IPS-18a (cell line): ENCODE measurements at regions not wholly inside any gene's neighbourhood (a gene's known extent, or its start where the extent isn't known, plus 50 kb on each side); places are given as distances from the start of the nearest gene placed in this dataset.
"Not testable (repeated sequence)": the region's sequence is repeated elsewhere in the genome, so short reads cannot be mapped to it uniquely, and the experiment has no call there.

Experiments used
- H3K27ac ChIP-seq: one replicate; pipeline ENCODE4 v1.5.1; 2013; ENCODE audit warnings: low read length
- H3K27me3 ChIP-seq: one replicate; pipeline ENCODE4 v1.6.1; 2013; ENCODE audit warnings: mild to moderate bottlenecking, low read length; ENCODE audit not compliant: control insufficient read depth, insufficient read depth
- H3K36me3 ChIP-seq: one replicate; pipeline ENCODE4 v1.6.1; 2013; ENCODE audit warnings: low read depth, low read length; ENCODE audit not compliant: control insufficient read depth
- H3K4me1 ChIP-seq: one replicate; pipeline ENCODE4 v1.6.1; 2013; ENCODE audit warnings: low read depth, low read length; ENCODE audit not compliant: control insufficient read depth
- H3K4me3 ChIP-seq: one replicate; pipeline ENCODE4 v1.5.1; 2013; ENCODE audit warnings: low read length
- H3K9ac ChIP-seq: one replicate; pipeline ENCODE4 v1.6.1; 2013; ENCODE audit warnings: mild to moderate bottlenecking, low read length, moderate library complexity
- H3K9me3 ChIP-seq: one replicate; pipeline ENCODE4 v1.6.1; 2013; ENCODE audit warnings: low read depth, low read length; ENCODE audit not compliant: control insufficient read depth

DNA sequence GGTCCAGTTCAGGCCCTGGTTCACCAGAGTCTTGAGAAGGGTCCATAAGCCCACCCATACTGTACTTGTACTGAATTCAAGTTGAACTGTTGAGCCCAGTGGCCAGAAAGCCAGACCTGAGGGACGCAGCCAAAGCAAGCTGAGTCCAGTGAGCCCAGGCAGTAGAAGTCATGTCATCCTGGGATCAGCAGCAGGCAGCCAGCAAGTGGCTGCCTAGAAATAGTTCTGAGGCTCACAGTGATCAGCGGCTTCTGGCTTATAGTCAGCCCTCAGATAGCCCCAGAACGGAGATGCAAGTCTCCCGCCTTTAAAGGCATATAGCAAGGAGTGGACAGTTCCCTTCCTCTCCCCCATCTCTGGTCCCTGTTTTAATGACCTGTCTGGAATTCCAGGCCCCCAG is 347.1 kb downstream of the FBXW7 start:
- no peak overlapping the region for H3K27ac ChIP-seq
- no peaks in the 10 kb centered on the region for H3K9me3 ChIP-seq

DNA sequence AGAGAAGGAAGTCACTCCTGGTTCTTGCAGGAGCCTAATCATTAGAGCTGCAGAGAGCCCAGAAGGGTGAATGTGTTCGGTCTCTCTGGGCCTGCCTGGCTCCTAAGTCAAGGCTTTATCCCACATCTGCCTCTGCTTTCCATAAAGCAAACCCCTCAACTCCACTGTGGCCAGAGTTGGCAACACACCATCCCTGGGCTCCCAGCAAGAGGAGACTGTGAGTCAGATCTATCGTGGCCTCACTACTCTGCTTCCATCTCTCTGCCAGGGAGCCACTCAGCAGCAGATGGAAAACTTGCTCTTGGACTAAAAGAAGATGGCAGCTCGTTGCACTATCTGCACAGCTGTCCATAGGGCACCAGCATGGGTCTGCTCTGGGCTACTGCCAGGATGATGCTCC is 348.2 kb downstream of the FBXW7 start:
- no peak overlapping the region for H3K27ac ChIP-seq
- H3K36me3 ChIP-seq: no peaks in the 10 kb centered on the region
- H3K9ac ChIP-seq: no peak overlapping the region
- H3K4me1 ChIP-seq: no peaks in the 10 kb centered on the region
- H3K9me3 ChIP-seq: no peaks in the 10 kb centered on the region
- no peaks in the 10 kb centered on the region for H3K27me3 ChIP-seq
- no peak overlapping the region for H3K4me3 ChIP-seq

More for the DNA sequence above, 347.1 kb downstream of the FBXW7 start:
- no peak overlapping the region for H3K9ac ChIP-seq
- no peaks in the 10 kb centered on the region for H3K27me3 ChIP-seq
- H3K36me3 ChIP-seq: no peaks in the 10 kb centered on the region
- no peak overlapping the region for H3K4me3 ChIP-seq
- no peaks in the 10 kb centered on the region for H3K4me1 ChIP-seq

DNA sequence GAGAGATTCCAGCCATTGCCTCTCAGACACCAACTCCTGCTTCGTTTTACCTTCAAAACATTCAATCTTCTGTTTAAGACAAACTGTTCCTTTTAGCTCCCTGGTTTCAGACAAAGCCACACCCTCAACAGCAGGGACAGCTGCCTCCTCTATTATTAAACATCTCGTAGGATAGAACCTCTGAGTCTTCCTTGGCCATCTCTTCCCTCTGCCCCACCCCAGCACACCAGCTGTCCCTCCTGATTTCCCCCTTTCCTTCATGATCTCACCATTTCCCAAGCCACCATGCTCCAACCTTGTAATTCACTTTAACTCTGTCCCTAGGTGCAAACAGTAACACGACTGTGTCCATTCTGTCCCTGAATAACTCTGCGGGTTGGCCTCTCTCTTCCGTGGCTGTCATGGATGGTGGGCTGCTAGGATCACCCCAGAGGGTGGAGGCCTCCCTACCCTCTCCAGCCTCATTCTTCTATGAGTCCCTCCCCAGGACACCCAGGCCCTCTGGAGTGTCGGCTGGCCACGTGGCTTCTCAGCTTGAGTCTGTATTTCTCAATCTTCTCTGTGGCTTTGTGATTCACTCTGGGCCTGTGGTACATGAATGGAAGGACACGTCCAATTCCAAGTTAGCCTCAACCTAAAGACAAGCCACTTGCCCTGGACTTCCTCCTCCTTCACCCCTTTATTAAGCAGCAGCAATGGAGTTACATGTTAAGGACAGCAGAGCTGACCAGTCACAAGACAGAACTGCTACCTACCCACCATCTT is 349.9 kb downstream of the FBXW7 start:
- Histone ChIP-seq H3K9ac (no peak overlapping the region), H3K27me3 (no peaks in the 10 kb centered on the region), H3K4me3 (no peak overlapping the region), H3K27ac (no peak overlapping the region), H3K9me3 (no peaks in the 10 kb centered on the region), H3K36me3 (no peaks in the 10 kb centered on the region), H3K4me1 (no peaks in the 10 kb centered on the region)

DNA sequence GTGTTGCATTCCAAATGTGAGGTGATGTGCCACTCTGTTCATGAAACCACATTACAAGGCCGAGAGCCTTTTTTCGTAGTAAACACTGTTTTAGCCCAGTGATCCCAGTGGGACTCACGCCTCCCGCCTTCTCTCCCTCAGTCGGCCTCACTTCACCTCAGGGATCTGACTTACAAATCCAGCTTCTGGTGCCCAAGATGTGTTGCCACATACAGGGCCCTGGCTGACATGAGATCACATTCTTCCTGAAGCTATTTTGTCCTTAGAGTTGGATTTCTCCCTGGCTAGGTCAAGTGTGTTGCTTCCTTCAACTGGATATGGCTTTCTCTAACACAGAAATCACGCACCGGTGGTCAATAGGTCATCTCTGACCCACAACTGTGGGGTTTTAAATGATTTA is 354.7 kb downstream of the FBXW7 start:
- no peak overlapping the region for H3K27ac ChIP-seq

DNA sequence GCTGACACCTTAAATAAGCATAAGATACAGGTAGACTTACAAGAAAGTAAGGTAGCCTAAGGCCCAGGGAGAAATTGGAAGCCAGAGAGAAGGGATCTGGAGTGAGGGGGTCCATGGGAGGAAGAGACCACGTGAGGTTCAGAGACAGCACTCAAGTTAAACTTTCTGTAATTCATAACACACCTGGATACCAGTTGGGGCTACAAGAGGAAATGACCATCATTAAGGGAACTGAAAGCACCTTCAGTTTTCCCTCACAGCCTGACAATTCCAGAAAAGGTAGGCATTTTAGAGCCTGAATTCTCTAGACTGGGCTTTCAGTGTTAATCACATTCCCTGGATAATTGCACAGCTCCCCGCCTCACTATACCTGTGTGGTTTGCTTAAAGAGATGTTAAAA is 355.5 kb downstream of the FBXW7 start:
- H3K27ac ChIP-seq: no peak overlapping the region
- H3K9me3 ChIP-seq: no peaks in the 10 kb centered on the region
- no peak overlapping the region for H3K9ac ChIP-seq
- H3K4me1 ChIP-seq: no peaks in the 10 kb centered on the region
- no peak overlapping the region for H3K4me3 ChIP-seq
- H3K27me3 ChIP-seq: no peaks in the 10 kb centered on the region
- no peaks in the 10 kb centered on the region for H3K36me3 ChIP-seq

More for the DNA sequence above, 354.7 kb downstream of the FBXW7 start:
- Histone ChIP-seq H3K27me3 (no peaks in the 10 kb centered on the region), H3K9ac (no peak overlapping the region), H3K4me3 (no peak overlapping the region), H3K36me3 (no peaks in the 10 kb centered on the region), H3K4me1 (no peaks in the 10 kb centered on the region), H3K9me3 (no peaks in the 10 kb centered on the region)

DNA sequence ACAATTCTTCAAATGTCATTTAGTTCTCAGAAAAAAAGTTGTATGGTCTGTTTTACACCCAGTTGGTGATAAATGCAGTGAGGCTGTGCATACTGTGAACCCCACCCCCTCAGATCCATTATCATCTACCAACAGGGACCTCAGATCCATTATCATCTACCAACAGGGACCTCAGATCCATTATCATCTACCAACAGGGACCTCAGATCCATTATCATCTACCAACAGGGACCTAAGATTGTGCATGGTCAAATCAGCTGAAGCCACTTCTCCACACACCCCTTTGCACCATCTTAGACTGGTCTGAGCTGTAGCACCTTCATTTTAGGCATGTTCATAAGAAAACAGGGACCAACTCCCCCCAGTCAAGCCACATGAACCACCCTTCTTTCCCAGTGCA is 358.4 kb downstream of the FBXW7 start:
- H3K27me3 ChIP-seq, H3K4me1 ChIP-seq, H3K36me3 ChIP-seq, H3K4me3 ChIP-seq, H3K9ac ChIP-seq, H3K27ac ChIP-seq, H3K9me3 ChIP-seq: not testable (repeated sequence)

DNA sequence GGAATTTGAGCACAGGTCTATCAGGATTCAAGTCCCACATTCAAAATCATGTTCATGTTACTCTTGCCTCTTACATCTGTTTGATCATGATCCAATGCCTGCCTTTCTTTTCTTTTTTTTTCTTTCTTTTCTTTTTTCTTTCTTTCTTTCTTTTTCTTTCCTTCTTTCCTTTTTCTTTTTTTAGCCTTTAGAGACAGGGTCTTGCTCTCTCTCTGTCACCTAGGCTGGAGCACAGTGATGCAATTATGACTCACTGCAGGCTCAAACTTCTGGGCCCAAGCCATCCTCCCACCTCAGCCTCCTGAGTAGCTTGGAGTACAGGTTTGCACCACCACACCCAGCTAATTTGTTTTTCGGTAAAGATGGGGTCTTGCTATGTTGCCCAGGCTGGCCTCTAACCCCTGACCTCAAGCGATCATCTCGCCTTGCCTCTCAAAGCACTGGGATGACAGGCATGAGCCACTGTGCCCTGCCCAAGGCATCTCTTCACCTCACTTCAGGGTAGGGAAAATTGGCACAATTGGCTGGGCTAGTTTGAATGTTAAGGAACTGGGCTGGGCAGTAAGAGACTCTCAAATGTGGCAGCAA is 359.2 kb downstream of the FBXW7 start:
- Histone ChIP-seq H3K4me1 (no peaks in the 10 kb centered on the region), H3K27me3 (no peaks in the 10 kb centered on the region), H3K4me3 (no peak overlapping the region)

DNA sequence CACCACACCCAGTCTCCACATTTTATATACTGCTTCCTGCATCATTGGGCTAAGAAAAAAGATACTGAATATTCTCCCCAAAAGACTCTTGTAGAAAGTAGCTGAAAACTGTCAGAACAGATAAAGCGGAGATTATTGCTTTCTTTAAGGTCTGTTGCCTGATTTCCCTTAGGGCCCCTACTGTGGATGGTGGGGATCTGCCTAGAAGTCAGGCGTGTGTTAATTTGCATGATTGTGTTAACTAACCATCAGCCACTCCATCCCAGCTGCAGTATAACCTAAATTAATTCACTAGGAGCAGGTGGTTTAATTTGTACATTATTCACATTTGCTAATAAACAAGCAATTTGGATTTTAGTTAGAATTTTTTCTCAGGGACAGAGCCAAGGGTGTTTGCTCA is 360.3 kb downstream of the FBXW7 start:
- Histone ChIP-seq H3K27me3 (no peaks in the 10 kb centered on the region), H3K9me3 (no peaks in the 10 kb centered on the region), H3K9ac (no peak overlapping the region)

More for the DNA sequence above, 359.2 kb downstream of the FBXW7 start:
- Histone ChIP-seq H3K27ac (no peak overlapping the region), H3K9ac (no peak overlapping the region), H3K36me3 (no peaks in the 10 kb centered on the region), H3K9me3 (no peaks in the 10 kb centered on the region)

DNA sequence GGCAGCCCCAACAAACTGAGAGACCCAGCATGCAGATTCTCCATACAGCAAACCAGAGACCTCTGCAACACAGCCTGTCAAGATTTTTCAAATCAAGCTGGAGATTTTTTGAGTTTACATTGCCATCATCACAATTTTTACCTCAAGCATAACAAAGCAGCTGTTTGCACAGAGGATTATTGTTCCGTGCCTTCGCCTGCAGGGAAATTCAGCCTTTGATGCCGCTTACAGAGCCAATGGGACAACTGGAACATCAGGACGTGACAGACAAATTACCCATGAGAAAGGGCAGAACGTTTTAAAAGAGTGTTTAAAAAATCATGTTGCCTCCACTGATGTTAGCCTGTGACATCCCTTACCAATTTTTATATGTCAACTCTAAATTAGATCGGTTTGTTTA is 363.7 kb downstream of the FBXW7 start:
- no peaks in the 10 kb centered on the region for H3K36me3 ChIP-seq
- H3K27ac ChIP-seq: no peak overlapping the region
- no peak overlapping the region for H3K4me3 ChIP-seq
- H3K9ac ChIP-seq: no peak overlapping the region
- peaks cover 11% of the 10 kb centered on the region for H3K4me1 ChIP-seq
- H3K9me3 ChIP-seq: no peaks in the 10 kb centered on the region
- H3K27me3 ChIP-seq: no peaks in the 10 kb centered on the region

More for the DNA sequence above, 360.3 kb downstream of the FBXW7 start:
- Histone ChIP-seq H3K27ac (no peak overlapping the region), H3K4me1 (no peaks in the 10 kb centered on the region), H3K36me3 (no peaks in the 10 kb centered on the region), H3K4me3 (no peak overlapping the region)

DNA sequence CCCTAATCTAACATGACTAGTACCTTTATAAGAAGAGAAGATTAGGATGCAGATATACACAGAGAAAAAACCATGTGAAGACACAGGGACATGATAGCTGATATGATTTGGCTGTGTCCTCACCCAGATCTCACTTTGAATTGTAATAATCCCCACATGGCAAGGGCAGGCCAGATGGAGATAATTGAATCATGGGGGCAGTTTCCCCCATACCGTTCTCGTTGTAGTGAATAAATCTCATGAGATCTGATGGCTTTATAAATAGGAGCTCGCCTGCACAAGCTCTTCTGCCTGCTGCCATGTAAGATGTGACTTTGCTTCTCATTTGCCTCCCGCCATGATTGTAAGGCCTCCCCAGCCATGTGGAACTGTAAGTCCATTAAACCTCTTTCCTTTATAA is 364.3 kb downstream of the FBXW7 start:
- Histone ChIP-seq H3K27ac (no peak overlapping the region), H3K36me3 (no peaks in the 10 kb centered on the region), H3K9me3 (no peaks in the 10 kb centered on the region), H3K4me1 (peaks cover 11% of the 10 kb centered on the region), H3K9ac (no peak overlapping the region), H3K27me3 (no peaks in the 10 kb centered on the region), H3K4me3 (no peak overlapping the region)

DNA sequence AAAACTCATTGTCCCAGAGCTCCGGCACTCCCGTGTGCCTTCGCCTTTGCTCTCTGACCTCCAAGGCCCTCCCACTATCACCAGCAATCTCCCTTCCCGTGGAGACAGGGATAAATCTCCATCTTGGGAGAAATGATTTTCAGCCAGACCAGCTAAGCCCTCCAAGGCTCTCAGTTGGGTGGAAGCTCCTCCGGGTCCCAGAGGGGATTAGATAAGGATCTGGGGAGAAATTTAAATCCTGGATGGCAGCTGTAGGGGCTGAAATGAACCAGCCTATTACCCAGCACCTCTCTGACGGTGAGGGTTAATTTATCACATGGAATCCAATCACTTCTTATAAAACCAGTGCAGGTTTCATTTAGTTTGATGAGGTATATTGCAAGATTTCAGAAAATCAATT is 366.2 kb downstream of the FBXW7 start:
- H3K9me3 ChIP-seq: no peaks in the 10 kb centered on the region

DNA sequence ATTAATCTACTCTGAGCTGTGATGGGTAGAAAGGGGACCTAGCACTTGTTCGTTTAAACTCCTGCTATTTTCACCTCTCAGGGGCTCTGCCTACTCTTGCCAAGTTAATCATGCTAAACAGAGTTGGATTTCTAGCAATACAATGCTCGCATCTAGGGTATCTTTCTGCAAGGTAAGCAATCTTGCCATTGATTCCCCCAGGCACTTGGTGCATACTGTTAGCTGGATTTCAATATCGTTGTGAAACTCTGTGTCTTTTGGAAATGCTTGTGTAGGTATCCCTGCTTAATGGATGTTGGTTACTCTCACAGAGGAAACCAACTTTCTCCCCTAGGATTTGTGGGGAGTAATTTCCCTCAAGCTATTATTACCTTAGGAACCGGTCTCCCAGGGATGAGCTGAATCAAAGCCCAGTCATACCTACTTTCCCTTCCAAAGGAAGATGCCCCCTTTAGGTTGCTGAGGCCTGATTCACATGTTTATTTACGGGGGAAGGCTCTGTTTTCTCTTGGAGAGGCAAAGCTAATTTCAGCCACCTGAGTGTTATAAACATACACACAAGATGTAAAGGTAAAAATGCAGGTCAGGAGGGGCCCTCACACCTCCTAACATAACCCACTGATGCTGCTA is 366.8 kb downstream of the FBXW7 start:
- H3K9me3 ChIP-seq: no peaks in the 10 kb centered on the region
- no peak overlapping the region for H3K4me3 ChIP-seq
- H3K9ac ChIP-seq: no peak overlapping the region
- H3K4me1 ChIP-seq: peaks cover 24% of the 10 kb centered on the region
- H3K27me3 ChIP-seq: no peaks in the 10 kb centered on the region
- H3K36me3 ChIP-seq: no peaks in the 10 kb centered on the region
- H3K27ac ChIP-seq: no peak overlapping the region

More for the DNA sequence above, 366.2 kb downstream of the FBXW7 start:
- Histone ChIP-seq H3K27me3 (no peaks in the 10 kb centered on the region), H3K4me3 (no peak overlapping the region), H3K4me1 (peaks cover 19% of the 10 kb centered on the region), H3K27ac (no peak overlapping the region), H3K36me3 (no peaks in the 10 kb centered on the region), H3K9ac (no peak overlapping the region)
